ENCODE measurements at regions not wholly inside any gene's neighbourhood (a gene's known extent, or its start where the extent isn't known, plus 50 kb on each side); places are given as distances from the start of the nearest gene placed in this dataset.
A peak's percentile ranks its signal among the peaks of the same experiment; 100 is the strongest.
"Not testable (repeated sequence)": the region's sequence is repeated elsewhere in the genome, so short reads cannot be mapped to it uniquely, and the experiment has no call there.

DNA sequence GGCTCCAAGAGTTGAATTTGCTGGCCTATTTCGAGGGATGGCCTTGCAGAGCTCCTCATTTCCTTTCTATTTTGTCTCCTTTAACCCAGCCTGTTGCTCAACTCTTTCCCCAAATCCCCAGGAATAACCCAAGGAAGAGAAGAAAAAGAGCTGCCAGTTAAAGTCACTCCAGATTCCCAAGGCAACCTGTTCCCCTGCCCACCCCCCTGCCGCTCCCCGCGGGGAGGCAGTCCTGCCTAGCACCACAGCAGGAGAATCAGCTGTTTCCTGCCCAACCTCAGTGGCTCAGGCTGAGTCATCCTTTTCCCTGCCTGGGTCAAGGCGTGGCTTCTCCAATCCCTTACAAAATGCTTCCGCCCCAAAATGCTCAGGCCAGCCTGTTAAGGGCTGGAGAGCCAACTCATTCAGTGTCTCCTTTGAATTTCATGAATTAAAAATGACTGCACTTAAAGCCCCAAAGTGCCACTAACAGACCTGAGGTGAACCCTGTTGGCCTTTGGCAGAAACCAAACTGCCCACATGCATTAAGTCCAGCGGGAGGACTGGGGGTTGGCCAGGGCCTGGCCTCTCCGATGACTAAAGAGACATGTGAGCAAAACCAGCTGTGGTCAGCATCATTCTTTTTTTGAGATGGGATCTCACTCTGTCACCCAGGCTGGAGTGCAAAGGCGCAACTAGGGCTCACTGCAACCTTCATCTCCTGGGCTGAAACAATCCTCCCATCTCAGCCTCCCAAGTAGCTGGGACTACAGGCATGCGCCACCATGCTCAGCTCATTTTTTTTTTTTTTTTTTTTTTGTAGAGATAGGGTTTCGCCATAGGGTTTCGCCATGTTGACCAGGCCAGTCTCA is 83.2 kb upstream of the KIF5B start:
- peak; percentile 96 for DNase-seq

DNA sequence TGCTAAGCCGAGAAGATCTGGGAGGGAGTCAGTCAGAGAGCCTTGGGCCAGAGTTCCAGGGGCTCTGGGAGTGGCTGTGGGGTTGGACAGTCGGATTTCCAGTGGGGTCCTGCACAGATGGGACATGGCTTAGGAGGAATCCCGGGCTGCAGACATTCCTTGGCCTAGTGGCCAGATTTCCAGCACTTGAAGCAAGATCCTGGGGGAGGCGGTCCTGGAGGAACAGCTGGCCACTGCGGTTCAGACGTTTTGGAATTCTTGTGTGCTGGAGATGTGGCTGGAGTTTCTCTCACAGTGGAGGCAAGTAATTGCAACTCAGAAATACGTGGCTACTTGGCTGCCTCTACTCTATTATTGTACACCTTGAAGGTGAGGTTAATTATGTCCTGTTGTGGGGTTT is 80.7 kb upstream of the KIF5B start:
- not testable (repeated sequence) for DNase-seq

DNA sequence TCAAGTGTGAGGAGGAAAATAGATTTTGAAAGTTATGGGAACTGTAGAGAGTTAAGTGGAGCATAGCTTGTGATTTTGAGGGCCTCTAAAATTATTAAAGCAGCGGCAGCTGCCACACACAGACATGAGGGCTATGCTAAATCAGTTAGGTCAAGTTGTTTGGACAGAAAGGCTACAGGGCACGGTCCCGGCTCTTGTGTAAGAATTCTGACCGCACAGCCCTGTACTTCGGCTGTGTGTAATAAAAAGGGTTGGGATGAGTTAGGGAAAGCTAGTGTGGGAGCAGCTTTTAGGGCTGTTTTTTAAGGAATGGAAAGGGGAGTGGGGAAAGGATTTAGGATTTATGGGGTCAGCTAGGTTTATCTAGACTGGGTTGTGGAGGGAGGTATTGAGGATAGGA is 79.6 kb upstream of the KIF5B start:
- DNase-seq, result not testable (repeated sequence)

DNA sequence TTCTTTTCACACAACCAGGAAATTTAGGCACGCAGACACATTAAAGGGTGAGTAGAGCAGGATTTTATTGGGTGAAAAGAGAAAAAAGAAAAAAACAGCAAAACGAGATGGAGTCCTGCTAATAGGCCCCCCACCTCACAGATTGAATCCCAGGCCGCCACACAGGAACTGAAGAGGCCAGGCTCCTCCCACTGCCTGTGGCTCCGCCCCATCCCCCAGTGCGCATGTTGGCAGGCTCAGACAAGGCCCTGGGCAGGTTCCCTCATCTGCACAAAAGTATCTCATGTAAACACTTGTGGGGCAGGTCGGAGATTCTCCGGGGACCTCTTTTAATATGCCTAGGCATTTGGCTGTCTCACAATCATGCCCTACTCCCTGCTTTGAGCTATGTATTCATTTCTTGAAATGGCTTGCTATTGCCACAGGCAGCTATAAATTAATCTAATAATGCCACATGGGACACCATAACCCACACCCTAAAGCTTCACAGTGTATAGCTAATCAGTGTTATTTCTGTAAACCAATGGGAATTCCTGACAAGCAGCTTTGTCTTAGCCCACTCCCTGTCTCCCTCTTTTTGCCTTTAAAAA is 76.2 kb upstream of the KIF5B start:
- DNase-seq, result no peak

DNA sequence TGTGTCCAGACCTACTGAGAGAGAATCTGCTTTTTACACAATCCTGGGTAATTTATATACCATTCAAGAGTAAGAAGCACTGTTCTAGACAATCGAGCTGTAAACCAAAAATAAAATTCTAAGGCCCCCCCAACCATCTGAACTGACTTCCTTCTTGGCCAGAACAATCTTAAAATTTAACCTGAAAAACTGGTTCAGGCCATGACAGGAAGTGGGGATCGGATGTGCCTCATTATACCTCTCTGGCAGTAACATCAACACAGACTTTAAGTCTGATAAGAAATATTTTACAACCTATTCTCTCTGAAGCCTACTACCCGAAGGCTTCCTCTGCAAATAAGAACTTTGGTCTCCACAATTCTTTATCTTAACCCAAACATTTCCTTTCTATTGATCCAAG is 75.2 kb upstream of the KIF5B start:
- DNase-seq, result no peak

DNA sequence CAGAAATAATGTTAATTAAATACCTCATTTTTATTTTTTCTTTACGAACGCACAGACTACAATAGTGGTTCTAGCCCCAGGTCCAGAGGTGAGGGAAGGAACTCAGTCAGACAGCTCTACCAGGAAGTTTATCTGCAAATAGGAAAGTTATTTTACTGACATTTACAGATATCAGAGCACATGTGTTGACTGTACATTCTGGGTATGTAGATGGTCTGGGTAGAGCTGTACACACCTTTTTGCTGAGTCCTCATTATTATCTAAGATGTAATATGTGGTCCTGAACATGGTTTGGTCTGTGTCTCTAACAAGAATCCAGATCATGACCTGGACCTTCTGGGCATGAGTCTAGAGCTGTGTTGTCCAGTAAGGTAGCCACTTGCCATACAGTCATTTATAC is 74.6 kb upstream of the KIF5B start:
- DNase-seq, result no peak

DNA sequence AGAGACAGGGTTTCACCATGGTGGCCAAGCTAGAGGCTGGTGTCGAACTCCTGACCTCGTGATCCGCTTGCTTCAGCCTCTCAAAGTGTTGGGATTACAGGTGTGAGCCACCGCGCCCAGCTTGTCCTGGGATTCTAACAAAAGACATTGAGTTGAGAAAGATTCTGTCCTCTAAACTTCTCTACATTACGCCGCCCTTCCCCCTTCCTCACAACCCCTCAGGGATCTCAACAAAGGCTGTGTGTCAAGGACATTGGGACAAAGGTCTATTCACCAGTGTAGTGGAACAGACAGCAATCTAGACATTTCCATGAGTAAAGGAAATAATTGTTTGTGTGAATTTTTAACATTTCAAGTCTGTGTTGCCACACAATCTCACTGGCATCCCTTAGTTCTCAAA is 68.8 kb upstream of the KIF5B start:
- DNase-seq, result no peak

DNA sequence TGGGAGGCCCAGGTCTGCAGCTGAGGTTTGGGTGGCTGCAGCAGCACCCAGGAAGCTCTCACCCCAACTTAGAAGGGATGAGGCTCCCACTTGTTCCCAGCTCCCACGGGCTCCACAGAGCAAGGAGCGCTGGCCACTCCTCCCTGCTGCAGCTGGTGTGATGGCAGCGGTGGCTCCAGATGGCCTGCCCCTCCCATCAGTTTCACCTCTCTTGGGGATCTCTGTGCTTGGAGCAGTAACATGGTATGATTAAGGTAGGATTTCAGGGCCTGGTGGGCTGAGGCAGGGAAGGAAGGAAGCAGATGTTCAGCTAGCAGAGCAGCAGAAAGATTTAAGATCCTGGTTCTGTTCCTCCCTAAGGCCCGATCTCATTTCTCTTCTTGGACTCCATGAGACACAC is 66.8 kb upstream of the KIF5B start:
- no peak for DNase-seq

DNA sequence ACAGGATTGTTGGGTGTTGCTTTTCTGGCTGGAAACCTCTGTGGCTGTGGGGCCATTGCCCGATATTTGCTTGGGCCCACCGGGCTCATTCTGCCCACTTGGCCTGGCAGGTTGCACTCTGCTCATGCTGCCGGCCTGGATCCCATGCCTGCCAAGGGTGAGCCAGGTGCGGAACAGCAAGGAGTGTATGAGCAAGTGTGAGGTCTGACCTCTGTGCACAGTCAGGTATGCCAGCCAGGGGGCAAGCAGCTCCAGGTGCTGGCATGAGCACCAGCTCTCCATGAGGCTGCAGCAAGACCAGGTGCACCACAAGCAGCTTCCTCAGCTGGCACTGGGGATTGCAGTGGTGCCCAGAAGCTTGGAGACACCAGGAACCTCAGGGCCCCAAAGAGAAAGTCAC is 65.4 kb upstream of the KIF5B start:
- no peak for DNase-seq

DNA sequence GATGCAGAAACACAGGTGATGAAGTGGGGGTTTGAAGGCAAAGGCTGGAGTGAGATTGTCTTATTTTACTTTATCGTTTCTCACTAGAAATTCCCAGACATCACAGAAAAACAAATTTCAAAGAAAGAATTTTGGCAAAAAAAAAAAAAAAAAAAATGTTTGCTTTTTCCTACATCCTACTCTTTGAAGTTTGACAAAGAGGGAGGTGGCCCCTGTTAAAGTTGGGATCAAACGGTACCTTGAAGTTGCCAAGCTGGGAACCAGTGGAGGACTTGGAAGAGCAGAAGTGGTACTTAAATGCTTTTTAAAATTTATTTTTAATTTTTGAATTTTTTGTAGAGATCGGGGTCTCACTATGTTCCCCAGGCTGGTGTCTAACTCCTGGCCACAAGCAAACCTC is 63.9 kb upstream of the KIF5B start:
- DNase-seq, result no peak

DNA sequence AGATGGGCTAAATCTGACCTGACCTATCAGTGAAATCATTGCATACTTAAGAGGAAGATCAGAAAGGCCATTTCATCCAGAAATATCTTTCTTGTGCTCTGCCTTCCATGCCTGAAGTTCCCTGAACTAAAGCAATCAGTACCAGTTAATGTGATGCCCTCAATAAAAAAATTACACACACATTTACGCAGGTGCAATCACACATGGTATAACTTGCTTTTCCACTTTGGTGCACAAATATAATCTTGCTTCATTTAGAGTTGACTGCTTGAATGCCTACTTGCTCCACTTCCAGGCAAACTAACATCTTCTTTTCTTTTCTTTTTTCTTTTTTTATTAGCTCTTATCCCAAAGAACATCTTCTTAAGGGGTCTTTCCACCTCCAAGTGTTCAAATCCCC is 58.3 kb upstream of the KIF5B start:
- no peak for DNase-seq

DNA sequence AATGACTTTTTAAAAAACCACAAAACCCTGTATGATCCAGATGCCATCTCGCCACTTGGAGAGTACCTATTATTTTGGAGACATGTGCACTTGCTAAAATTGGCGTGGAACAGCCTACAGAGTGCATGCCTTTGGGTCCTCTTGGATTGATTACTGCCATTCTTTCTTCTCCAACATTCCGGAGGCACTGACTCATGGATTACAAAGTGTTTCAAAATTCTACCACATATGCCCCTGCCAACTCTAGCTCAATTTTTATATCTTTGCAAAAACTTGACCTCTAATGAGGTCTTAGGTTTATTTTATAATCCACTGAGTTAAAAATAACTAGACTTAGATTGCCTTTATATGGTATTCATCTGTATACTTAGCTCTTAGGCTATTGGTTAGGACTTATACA is 55.8 kb upstream of the KIF5B start:
- DNase-seq, result no peak

DNA sequence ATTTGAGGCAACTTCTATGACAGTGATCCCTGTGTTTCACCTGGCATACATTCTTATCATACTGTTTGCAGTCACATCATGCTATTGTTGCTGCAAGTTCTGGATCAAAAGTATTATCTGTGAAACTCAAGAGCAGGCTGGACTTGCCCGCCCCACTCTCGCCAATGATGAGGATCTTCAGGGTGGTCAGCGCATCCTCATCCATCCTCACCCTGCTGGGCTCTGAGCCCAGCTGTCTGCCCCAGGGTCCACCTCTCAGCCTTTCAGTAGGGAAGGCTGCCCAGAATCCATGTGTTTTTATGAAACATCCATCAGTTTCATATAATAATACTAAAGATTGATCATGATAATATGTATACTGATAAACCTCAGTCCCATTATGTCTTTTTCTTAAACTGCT is 55.4 kb upstream of the KIF5B start:
- no peak for DNase-seq

DNA sequence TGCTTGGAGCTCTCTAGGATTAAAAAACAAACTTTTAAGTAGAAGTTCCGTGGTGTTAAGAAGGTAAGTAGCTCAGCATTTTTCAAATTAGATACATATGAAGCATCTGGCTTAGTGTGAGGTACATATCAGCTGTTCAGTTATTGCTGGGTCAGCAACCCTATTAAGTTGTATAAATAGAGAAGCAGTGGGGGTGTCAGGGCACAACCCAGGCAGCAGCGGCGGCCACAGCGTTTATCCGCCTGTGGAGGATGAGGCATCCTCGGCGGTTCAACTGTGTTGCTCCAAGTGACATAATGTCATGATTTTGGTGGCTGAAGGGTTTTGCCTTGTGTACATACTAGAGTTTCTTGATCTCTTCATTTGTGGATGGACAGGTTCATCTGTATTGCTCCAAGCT is 54.6 kb upstream of the KIF5B start:
- no peak for DNase-seq

DNA sequence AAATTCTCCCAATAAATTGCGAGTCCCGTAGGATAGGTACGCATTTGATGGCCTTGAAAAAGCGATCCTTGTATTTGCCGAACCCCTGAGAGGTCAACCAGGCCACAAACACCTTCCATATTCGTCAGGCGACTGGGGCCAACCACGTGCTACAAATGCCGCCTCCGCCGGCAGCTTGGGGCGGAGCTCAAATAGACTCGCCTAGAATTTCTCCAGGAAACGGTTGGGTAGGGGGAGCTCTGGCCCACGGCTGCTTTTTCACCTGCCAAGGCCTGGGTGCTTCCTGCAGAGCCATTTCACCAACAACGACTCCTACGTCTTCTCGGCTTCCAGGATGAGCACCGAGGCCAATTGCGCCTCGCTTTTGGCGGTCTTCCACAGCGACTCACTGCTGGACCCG is 53.4 kb upstream of the KIF5B start:
- no peak for DNase-seq
